MM.1S (cell line): ENCODE measurements at regions not wholly inside any gene's neighbourhood (a gene's known extent, or its start where the extent isn't known, plus 50 kb on each side); places are given as distances from the start of the nearest gene placed in this dataset.

Experiments
- EZH2 ChIP-seq: fragments of 300-600 bp; sonication (generic); optimal IDR thresholded peaks from 2 replicates; pipeline ENCODE3; 2017; ENCODE audit warnings: low read depth, mild to moderate bottlenecking, antibody characterized with exemption, low read length, mixed read lengths
- TF ChIP-seq, protein P1 (sequence below): fragments of 300-600 bp; sonication (generic); IDR thresholded peaks from 2 replicates; pipeline ENCODE4 v1.5.1; 2016; ENCODE audit warnings: antibody characterized with exemption, low read length, mixed read lengths

DNA sequence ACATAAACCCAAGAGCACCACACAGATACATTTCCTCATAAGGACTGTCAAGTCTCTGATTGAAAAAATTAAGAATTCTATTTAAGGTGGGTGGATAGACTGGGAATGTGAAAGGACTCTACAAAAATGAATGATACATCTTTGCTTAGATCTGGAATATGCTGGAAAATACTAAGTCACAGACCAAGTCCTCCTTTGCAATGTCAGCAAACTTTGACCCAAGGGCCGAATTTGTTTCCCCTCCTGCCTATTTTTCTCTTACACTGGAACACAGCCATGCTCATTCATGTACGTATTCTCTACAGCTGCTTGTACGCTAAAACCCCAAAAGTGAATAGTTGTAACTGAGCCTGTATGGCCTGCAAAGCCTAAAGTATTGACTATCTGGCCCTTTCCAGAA is 180.7 kb downstream of the ADSS2 start:
- TF ChIP-seq, protein P1, sequence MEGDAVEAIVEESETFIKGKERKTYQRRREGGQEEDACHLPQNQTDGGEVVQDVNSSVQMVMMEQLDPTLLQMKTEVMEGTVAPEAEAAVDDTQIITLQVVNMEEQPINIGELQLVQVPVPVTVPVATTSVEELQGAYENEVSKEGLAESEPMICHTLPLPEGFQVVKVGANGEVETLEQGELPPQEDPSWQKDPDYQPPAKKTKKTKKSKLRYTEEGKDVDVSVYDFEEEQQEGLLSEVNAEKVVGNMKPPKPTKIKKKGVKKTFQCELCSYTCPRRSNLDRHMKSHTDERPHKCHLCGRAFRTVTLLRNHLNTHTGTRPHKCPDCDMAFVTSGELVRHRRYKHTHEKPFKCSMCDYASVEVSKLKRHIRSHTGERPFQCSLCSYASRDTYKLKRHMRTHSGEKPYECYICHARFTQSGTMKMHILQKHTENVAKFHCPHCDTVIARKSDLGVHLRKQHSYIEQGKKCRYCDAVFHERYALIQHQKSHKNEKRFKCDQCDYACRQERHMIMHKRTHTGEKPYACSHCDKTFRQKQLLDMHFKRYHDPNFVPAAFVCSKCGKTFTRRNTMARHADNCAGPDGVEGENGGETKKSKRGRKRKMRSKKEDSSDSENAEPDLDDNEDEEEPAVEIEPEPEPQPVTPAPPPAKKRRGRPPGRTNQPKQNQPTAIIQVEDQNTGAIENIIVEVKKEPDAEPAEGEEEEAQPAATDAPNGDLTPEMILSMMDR: no peak
- TF ChIP-seq EZH2: no peak
